Neuronal stem cell (in vitro differentiated cells): ENCODE measurements at regions not wholly inside any gene's neighbourhood (a gene's known extent, or its start where the extent isn't known, plus 50 kb on each side); places are given as distances from the start of the nearest gene placed in this dataset.
A peak's percentile ranks its signal among the peaks of the same experiment; 100 is the strongest.

Source experiments
- DNase-seq: peaks from one replicate; pipeline ENCODE4 v3.0.0-alpha.2; 2013; ENCODE audit warnings: low spot score
- H2AFZ ChIP-seq: one replicate; pipeline ENCODE4 v1.6.1; 2013; ENCODE audit warnings: mild to moderate bottlenecking, low read length, inconsistent platforms
- H2AK5ac ChIP-seq: 2 replicates; pipeline ENCODE4 v1.6.1; 2013; ENCODE audit warnings: low read depth, mild to moderate bottlenecking, inconsistent platforms, low read length, moderate library complexity, mixed read lengths
- H2BK120ac ChIP-seq: 2 replicates; pipeline ENCODE4 v1.6.1; 2013; ENCODE audit warnings: low read depth, mild to moderate bottlenecking, inconsistent platforms, low read length, moderate library complexity, mixed read lengths
- H2BK12ac ChIP-seq: one replicate; pipeline ENCODE4 v1.6.1; 2013; ENCODE audit warnings: low read length, inconsistent platforms
- H2BK15ac ChIP-seq: 2 replicates; pipeline ENCODE4 v1.6.1; 2013; ENCODE audit warnings: mild to moderate bottlenecking, low read length, inconsistent platforms, mixed read lengths
- H2BK5ac ChIP-seq: one replicate; pipeline ENCODE4 v1.6.1; 2013; ENCODE audit warnings: inconsistent platforms, mild to moderate bottlenecking, low read length, moderate library complexity
- H3K14ac ChIP-seq: one replicate; pipeline ENCODE4 v1.6.1; 2013; ENCODE audit warnings: low read length, inconsistent platforms
- H3K18ac ChIP-seq: 2 replicates; pipeline ENCODE4 v1.6.1; 2013; ENCODE audit warnings: low read length, inconsistent platforms
- H3K23ac ChIP-seq: 2 replicates; pipeline ENCODE4 v1.6.1; 2013; ENCODE audit warnings: low read depth, mild to moderate bottlenecking, mixed read lengths, low read length, inconsistent platforms; ENCODE audit not compliant: poor library complexity
- H3K27ac ChIP-seq: replicated peaks from 3 replicates; pipeline ENCODE4 v1.5.1; 2013; ENCODE audit warnings: low read length, inconsistent platforms
- H3K27me3 ChIP-seq, 3 experiments: 2 replicates each; pipeline ENCODE4 v1.6.1; 2013; ENCODE audit warnings: low read length in 3 of 3, mild to moderate bottlenecking in 2 of 3, inconsistent platforms in 1 of 3, low read depth in 1 of 3, mixed read lengths in 1 of 3, moderate library complexity in 1 of 3; ENCODE audit not compliant: control insufficient read depth in 3 of 3, insufficient read depth in 3 of 3
- H3K36me3 ChIP-seq, 2 donors: replicated peaks in 1 of 2; 2 replicates each; pipeline ENCODE4 v1.6.1; 2013; ENCODE audit warnings: low read length in 2 of 2; ENCODE audit not compliant: control insufficient read depth in 2 of 2, insufficient read depth in 2 of 2
- H3K4ac ChIP-seq: 2 replicates; pipeline ENCODE4 v1.6.1; 2013; ENCODE audit warnings: inconsistent platforms, mild to moderate bottlenecking, low read length, moderate library complexity
- H3K4me1 ChIP-seq, 2 donors: 1 replicate in 1 of 2; 2 replicates in 1 of 2; pipeline ENCODE4 v1.6.1; 2013; ENCODE audit warnings: low read length in 2 of 2, low read depth in 1 of 2; ENCODE audit not compliant: control insufficient read depth in 2 of 2, insufficient read depth in 1 of 2
- H3K4me2 ChIP-seq: one replicate; pipeline ENCODE4 v1.6.1; 2013; ENCODE audit warnings: mild to moderate bottlenecking, low read length, inconsistent platforms; ENCODE audit not compliant: insufficient read depth, poor library complexity, severe bottlenecking
- H3K4me3 ChIP-seq, 2 donors: 2 replicates each; pipeline ENCODE4 v1.5.1; 2013; ENCODE audit warnings: low read length in 2 of 2, mild to moderate bottlenecking in 2 of 2, inconsistent platforms in 1 of 2, moderate library complexity in 1 of 2
- H3K79me1 ChIP-seq: one replicate; pipeline ENCODE4 v1.6.1; 2013; ENCODE audit warnings: low read depth, mild to moderate bottlenecking, inconsistent platforms, low read length, moderate library complexity
- H3K9ac ChIP-seq: one replicate; pipeline ENCODE4 v1.6.1; 2013; ENCODE audit warnings: mild to moderate bottlenecking, low read depth, low read length, inconsistent platforms; ENCODE audit not compliant: poor library complexity
- H3K9me3 ChIP-seq, 2 donors: replicated peaks in 1 of 2; 2 replicates each; pipeline versions ENCODE3 to v1.6.1; 2013; ENCODE audit warnings: low read length in 2 of 2, mild to moderate bottlenecking in 2 of 2, inconsistent platforms in 1 of 2, low read depth in 1 of 2, mixed read lengths in 1 of 2, moderate library complexity in 1 of 2; ENCODE audit not compliant: control insufficient read depth in 2 of 2, insufficient read depth in 1 of 2
- H4K8ac ChIP-seq: one replicate; pipeline ENCODE4 v1.6.1; 2013; ENCODE audit warnings: low read depth, mild to moderate bottlenecking, inconsistent platforms, low read length, moderate library complexity
- H4K91ac ChIP-seq: one replicate; pipeline ENCODE4 v1.6.1; 2013; ENCODE audit warnings: low read length, low read depth, mild to moderate bottlenecking, inconsistent platforms; ENCODE audit not compliant: poor library complexity
- WGBS, 2 donors: extraction: QIAGEN DNeasy Blood & Tissue Kit; methylation state at CpG; one replicate each; pipeline ENCODE4 v1.1.7; 2013; ENCODE audit warnings: missing lambda C conversion rate in 2 of 2, mixed read lengths in 1 of 2; ENCODE audit not compliant: insufficient read length in 2 of 2, insufficient replicate concordance in 1 of 2; ENCODE audit errors: extremely low coverage in 2 of 2; 5-methylcytosine and 5-hydroxymethylcytosine counted together

DNA sequence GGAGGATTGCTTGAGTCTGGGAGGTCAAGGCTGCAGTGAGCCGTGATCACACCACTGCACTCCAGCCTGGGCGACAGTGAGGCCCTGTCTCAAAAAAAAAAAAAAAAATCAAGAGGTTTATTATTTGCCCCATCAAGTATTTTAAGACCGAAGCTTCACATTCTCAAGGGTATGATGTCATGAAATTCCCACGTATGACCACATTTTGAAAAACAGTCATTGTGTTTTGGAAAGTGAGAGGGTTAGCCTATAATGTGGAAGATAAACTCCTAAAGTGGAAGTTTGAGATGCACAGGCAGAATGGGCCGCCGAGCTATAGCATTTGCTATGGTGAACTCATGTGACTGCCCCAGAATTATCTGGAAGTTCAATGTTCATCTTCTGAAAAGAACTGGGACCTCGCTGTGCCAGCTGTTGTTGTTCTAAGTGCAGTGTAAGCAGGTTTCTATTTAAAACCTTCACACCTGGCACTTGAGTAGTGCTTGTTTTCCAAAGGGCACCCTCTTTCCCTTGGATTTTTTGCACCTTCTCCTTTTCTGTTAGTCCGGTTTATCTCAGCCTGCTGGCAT is 96.9 kb upstream of the SLC25A33 start:
- H4K91ac ChIP-seq = no peak overlapping the region
- H2BK12ac ChIP-seq = no peak overlapping the region
- H3K4me2 ChIP-seq = no peak overlapping the region
- no peaks in the 10 kb centered on the region for H3K9me3 ChIP-seq
- no peaks in the 10 kb centered on the region for H3K79me1 ChIP-seq
- peaks cover 0 to 37% (median 0%) of the 10 kb centered on the region in 3 experiments for H3K27me3 ChIP-seq
- no peak overlapping the region for H2BK120ac ChIP-seq
- no peak overlapping the region for H2AK5ac ChIP-seq
- no peak for DNase-seq
- peaks cover 3 to 11% of the 10 kb centered on the region in 2 donors for H3K4me1 ChIP-seq
- no peak overlapping the region for H2AFZ ChIP-seq
- H2BK5ac ChIP-seq = no peak overlapping the region
- H3K4me3 ChIP-seq = no peak overlapping the region
- no peak overlapping the region for H3K14ac ChIP-seq
- H3K9ac ChIP-seq = no peak overlapping the region
- WGBS, 2 donors = no CpG with 5 or more reads among the region's 8 CpGs
- H3K18ac ChIP-seq = no peak overlapping the region
- no peak overlapping the region for H2BK15ac ChIP-seq
- no peak overlapping the region for H3K4ac ChIP-seq
- no peaks in the 10 kb centered on the region for H3K36me3 ChIP-seq
- no peak overlapping the region for H4K8ac ChIP-seq
- no peak overlapping the region for H3K23ac ChIP-seq
- no peak overlapping the region for H3K27ac ChIP-seq

DNA sequence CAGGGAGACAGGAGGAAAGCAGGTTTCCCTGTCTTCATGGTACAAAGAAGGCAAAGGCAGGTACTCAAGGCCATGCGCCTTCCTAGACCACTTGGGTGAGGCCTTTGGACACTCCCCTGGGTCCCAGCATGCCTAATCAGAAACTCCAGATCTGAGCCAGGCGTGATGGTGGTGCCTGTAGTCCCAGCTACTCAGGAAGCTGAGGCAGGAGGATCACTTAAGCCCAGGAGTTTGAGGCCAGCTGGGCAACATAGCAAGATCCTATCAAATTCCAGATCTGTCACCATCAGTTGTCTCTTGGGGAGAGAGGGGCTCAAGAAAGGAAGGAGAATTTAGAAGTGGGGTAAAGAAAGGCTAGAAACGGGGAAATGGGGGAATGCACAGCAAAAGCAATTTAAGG is 96.3 kb upstream of the SLC25A33 start:
- no peaks in the 10 kb centered on the region for H3K36me3 ChIP-seq
- H2BK12ac ChIP-seq = no peak overlapping the region
- H3K23ac ChIP-seq = no peak overlapping the region
- no peak overlapping the region for H2BK5ac ChIP-seq
- no peak overlapping the region for H2AFZ ChIP-seq
- no peak overlapping the region for H2AK5ac ChIP-seq
- DNase-seq = no peak
- no peak overlapping the region for H3K9ac ChIP-seq
- no peak overlapping the region for H3K4ac ChIP-seq
- no peaks in the 10 kb centered on the region for H3K9me3 ChIP-seq
- H3K27ac ChIP-seq = no peak overlapping the region
- no peak overlapping the region for H4K8ac ChIP-seq
- H3K27me3 ChIP-seq = peaks cover 0 to 37% (median 0%) of the 10 kb centered on the region in 3 experiments
- no peak overlapping the region for H2BK120ac ChIP-seq
- peaks cover 3 to 8% of the 10 kb centered on the region in 2 donors for H3K4me1 ChIP-seq
- H3K18ac ChIP-seq = no peak overlapping the region
- no peak overlapping the region for H3K4me3 ChIP-seq
- WGBS, 2 donors = no CpG with 5 or more reads among the region's 3 CpGs
- no peak overlapping the region for H3K4me2 ChIP-seq
- H3K14ac ChIP-seq = no peak overlapping the region
- no peak overlapping the region for H4K91ac ChIP-seq
- no peaks in the 10 kb centered on the region for H3K79me1 ChIP-seq
- H2BK15ac ChIP-seq = peak overlapping the region; percentile 62

DNA sequence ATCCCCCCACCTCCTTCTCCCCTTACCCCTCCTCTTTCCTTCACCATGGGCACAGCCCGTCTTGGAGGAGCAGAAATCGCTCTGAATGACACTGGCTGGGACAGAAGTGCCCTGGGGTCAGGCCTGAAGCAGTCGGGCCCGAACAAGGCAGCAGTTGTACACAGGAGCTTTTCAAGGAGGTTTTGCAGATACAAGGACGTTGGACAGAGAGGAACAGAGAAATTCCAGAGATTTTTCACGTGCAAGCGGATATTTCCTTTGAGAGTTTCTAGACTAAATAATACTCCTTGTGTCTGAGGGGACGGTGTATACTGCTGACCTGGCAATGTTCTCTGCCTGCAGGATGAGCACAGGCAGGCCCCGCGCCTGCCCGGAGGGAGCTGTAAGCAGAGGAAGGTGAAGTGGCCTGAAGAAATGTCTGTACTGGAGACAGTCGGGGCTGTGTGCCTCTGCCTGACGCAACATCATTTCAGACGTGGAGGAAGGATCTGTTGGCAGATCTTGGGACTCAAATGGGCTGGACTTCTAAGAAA is 95.3 kb upstream of the SLC25A33 start:
- H3K18ac ChIP-seq = peak overlapping the region; percentile 84
- no peaks in the 10 kb centered on the region for H3K9me3 ChIP-seq
- H4K91ac ChIP-seq = no peak overlapping the region
- H3K4me2 ChIP-seq = no peak overlapping the region
- peak overlapping the region; percentile 56 for H3K9ac ChIP-seq
- peak overlapping the region; percentile 77 for H2AFZ ChIP-seq
- no peaks in the 10 kb centered on the region for H3K36me3 ChIP-seq
- no peaks in the 10 kb centered on the region for H3K79me1 ChIP-seq
- no CpG with 5 or more reads among the region's 14 CpGs for WGBS, 2 donors
- no peak overlapping the region for H3K23ac ChIP-seq
- no peak overlapping the region for H3K4ac ChIP-seq
- H2BK15ac ChIP-seq = peak overlapping the region; percentile 24
- peak overlapping the region; percentile 14 for H2BK12ac ChIP-seq
- H2BK5ac ChIP-seq = no peak overlapping the region
- H2AK5ac ChIP-seq = peak overlapping the region; percentile 32
- no peak overlapping the region for H2BK120ac ChIP-seq
- H3K4me1 ChIP-seq = peaks cover 7 to 13% of the 10 kb centered on the region in 2 donors
- no peak overlapping the region for H3K14ac ChIP-seq
- no peak overlapping the region for H4K8ac ChIP-seq
- H3K4me3 ChIP-seq = no peak overlapping the region
- no peak for DNase-seq
- H3K27ac ChIP-seq = peak overlapping the region; percentile 72
- peaks cover 0 to 31% (median 0%) of the 10 kb centered on the region in 3 experiments for H3K27me3 ChIP-seq

DNA sequence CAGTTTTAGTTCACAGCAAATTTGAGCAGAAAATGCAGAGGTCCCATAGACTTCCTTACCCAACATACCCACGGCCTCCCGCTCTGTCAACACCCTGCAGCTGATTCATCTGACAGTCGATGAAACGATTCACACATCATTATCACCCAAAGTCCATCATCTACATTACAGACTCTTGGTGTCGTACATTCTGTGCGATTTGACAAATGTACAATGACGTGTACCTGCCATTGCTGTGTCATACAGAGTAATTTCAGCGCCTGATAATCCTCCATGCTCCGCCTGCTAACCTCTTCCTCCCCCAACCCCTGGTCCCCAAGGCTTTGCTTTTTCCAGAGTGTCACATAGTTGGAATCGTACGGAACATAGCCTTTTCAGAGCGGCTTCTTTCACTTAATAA is 94.7 kb upstream of the SLC25A33 start:
- H2BK15ac ChIP-seq = no peak overlapping the region
- H3K9me3 ChIP-seq = no peaks in the 10 kb centered on the region
- no peaks in the 10 kb centered on the region for H3K79me1 ChIP-seq
- H3K18ac ChIP-seq = peak overlapping the region; percentile 16
- no peak overlapping the region for H3K27ac ChIP-seq
- peaks cover 7 to 13% of the 10 kb centered on the region in 2 donors for H3K4me1 ChIP-seq
- peaks cover 0 to 29% (median 0%) of the 10 kb centered on the region in 3 experiments for H3K27me3 ChIP-seq
- no peak overlapping the region for H2BK120ac ChIP-seq
- no peak overlapping the region for H4K8ac ChIP-seq
- H3K4me2 ChIP-seq = no peak overlapping the region
- no peak overlapping the region for H2AK5ac ChIP-seq
- no peak overlapping the region for H3K9ac ChIP-seq
- H3K23ac ChIP-seq = no peak overlapping the region
- no peak overlapping the region for H3K4ac ChIP-seq
- no peak overlapping the region for H2BK12ac ChIP-seq
- DNase-seq = no peak
- H4K91ac ChIP-seq = no peak overlapping the region
- no CpG with 5 or more reads among the region's 12 CpGs for WGBS, 2 donors
- H3K4me3 ChIP-seq = no peak overlapping the region
- no peak overlapping the region for H2BK5ac ChIP-seq
- no peaks in the 10 kb centered on the region for H3K36me3 ChIP-seq
- no peak overlapping the region for H3K14ac ChIP-seq
- H2AFZ ChIP-seq = no peak overlapping the region
